Islet precursor cell (in vitro differentiated cells): ENCODE measurements at regions not wholly inside any gene's neighbourhood (a gene's known extent, or its start where the extent isn't known, plus 50 kb on each side); places are given as distances from the start of the nearest gene placed in this dataset.
A peak's percentile ranks its signal among the peaks of the same experiment; 100 is the strongest.

Experiments
- DNase-seq: peaks from one replicate; pipeline ENCODE4 v3.0.0-alpha.2; 2018

DNA sequence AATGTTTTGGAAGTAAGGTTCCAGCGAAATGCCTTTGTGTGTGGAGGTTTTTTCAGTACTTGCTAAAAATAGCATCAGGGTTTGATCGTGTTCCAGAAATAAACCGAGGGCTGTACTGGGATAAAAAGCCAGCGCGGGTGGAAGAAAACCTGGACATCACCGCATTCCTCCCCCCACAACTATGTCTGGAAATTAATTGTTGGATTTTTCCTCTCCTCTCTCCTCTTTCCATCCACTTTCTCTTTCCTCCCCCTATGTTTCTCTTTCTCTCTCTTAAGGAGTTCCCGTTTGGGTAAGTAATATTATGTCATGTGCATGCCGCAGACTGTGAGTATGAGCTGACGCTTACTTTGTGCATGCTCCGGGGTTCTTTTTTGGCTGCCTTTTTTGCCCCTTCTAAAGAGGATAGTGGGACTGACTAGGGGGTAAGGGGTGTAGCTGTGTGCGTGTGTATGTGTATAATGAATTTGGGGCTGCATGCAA is 104.2 kb upstream of the HSD17B12 start:
- DNase-seq: no peak

DNA sequence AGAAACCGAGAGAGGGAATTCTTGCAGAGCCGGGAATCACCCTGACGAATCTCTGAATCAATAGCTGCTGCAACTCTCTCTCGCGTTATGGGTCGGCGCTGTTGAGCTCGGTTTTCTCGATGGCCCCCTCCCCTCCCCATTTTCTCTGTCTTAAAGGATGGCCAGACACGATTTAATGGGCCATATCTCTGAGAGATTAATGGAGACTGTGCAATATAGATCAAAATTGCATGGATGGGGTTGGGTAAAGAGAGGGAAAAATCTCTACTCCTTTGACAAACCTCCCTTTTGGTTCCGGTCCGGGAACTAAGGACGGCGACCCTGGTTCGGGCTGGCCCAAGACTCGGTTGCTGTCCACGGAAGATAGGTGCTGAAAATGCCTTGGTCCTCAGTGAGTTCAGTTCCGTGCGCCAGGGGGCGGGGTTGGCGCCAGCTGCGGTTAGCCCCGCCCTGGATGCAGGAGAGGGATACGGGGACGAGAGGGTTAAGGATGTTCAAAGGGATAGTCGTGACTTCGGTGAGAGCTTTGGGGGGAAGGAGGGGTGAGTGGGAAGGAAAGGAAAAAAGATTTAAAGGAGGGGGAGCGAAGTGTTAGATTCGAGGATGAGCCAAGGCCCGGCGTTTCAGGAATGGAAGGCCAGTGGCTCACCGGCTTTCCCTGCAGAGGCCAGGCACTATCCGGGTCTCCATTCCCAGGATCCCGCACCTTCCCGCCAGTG is 103.6 kb upstream of the HSD17B12 start:
- DNase-seq: peak; percentile 85

GRCh38 chr11:43577566-43578264 is 102.8 kb upstream of the HSD17B12 start:
- DNase-seq: no peak

GRCh38 chr11:43578346-43579170 is 102.0 kb upstream of the HSD17B12 start:
- no peak for DNase-seq

- DNase-seq: peak; percentile 83
These were observed 101.2 kb upstream of the HSD17B12 start for GRCh38 chr11:43579171-43579918.

- DNase-seq: no peak
These were observed 100.6 kb upstream of the HSD17B12 start for GRCh38 chr11:43579919-43580276.

DNA sequence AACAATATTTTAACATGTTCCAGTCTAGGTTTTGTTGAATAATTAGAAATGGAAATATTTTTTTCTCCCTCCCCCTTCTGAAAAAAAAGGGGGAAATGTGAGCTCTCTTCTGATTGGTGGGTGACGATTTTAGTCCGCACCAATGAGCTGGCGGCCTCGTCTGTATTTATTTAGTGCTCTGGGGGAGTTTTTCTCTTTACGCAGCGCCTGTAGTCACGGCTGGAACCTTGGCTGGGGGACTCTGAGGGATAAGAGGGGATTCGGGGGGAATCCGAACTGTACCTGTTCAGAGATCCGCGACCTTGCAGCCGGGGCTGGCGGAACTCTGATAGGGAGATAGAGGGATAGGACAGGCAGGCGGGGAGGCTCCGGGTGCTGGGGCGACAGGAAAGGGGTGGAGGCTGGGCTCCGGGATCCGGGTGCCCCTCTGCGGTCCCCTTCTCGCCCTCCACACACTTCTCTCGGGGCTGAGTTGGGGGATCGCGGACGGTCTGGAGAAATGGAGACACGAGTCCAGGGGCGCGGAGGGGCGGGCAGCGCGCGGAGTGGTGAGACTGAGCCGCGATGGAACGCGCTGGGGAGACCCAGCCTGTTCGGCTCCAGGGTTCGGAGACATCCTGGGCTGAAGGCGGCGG is 99.7 kb upstream of the HSD17B12 start:
- DNase-seq: no peak

DNA sequence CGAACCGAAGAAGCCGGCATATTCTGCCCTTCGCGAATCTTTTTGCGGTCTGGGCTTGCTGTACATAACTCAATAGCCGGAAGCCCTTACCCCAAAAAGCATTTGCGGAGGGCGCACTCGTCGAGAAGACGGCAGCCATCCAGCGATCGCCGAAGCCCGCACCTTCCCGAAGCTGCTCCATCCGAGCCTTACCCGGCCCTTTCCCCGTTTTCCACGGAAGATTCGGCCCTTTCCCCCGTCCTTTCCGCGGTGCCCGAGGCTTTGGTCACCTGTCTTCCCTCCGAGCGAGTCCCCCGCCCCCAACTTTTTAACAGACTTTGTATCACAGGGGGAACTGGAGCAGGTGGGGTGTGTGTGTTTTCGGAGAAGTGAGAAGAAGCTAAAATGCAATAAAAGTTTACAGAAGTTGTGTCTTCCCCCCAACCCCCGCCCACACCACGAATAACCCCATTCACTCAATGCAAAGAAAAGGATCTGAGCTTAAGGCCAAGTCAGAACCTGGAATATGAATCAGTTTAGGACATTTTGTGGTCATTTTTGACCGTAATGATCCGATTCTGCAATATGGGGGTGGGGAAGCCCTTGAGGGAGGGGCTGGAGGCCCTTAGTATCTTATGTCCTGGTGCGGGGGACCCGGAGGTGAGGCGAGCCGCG is 99.0 kb upstream of the HSD17B12 start:
- no peak for DNase-seq

DNA sequence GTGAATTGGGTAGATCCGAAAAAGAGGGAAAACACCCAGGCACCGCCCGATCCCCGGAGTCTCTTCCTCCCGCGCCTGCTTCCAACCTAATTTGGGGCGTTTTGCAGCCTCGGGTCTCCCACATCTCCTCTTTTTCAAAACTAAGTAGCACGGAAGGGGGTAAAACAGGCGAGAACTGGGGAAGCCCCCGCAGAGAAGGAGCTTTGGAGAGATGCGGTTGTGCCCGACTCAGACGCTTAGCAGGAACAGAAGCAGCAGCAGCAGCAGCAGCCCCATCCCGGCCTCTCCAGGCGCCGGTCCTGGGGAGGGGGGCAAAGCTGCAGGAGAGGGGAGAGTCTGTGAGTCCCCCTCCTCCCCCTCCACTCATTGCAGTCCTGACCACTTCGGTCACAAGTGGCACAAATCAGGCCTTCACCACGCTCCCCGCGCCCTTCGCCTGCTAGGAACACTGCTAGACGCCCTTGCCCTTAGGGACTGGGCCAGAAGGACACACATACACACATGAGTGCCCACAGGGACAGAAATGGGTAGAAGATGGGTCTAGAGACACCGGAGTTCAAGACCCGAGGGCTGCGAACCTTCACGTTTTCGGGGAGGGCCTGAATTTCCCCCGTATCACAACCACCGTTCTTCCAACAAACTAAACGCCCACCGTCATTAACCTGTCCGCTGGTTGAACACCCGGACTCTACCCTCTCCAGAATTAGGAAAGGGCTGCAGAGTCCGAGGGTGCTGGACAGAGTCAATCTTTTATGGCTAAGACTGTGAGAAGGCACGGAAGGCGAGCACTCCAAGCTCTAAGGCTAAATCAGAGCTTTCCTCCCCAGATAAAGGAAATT is 98.3 kb upstream of the HSD17B12 start:
- no peak for DNase-seq

DNA sequence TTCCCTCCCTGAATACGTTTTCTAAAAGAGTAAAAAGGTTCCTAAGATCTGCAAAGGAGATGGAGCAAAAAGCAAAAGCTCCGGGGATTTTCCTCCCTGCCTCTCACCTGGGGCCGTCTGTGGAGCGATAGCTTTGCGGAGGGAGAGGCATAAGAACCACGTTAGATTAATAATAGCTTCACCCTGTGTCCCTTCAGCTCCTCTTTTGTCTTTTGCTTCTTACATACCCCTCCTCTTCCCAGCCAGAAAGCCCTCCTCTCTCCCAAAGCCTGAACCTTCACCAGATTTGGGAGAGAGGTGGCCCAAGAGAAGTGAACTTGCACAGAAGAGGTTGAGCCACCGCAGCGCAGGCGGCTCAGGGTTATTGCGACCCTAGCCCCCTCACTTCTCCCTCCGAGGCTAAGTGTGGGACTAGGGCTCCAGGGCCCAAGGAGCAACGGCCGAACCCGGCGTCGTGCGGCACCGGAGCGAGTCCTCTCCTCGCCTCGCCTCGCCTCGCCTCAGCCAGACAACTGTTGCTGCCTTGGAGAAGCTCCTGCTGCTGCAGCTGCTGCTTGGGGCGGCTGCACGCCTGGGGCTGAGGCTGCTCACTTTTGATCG is 97.6 kb upstream of the HSD17B12 start:
- DNase-seq: no peak

DNA sequence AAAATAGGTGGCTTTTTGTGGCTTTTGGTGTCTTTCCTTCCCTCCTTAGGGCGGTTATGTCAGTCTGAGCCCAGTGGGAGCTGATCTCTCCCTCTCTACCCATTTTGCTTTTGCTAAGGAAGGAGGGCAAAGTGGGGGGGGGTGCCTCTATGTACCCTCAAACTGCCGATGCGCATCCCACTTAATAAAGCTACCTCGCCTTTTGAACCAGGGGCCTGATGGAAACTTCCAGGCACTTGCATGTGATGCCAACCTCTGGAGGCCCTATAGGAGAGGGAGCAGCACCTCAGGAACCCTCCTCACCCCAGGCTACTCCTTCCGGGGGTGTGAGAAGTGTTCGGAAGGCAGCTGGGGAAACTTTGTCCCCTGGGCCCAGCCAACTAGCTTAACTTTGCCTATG is 97.0 kb upstream of the HSD17B12 start:
- DNase-seq: no peak

DNA sequence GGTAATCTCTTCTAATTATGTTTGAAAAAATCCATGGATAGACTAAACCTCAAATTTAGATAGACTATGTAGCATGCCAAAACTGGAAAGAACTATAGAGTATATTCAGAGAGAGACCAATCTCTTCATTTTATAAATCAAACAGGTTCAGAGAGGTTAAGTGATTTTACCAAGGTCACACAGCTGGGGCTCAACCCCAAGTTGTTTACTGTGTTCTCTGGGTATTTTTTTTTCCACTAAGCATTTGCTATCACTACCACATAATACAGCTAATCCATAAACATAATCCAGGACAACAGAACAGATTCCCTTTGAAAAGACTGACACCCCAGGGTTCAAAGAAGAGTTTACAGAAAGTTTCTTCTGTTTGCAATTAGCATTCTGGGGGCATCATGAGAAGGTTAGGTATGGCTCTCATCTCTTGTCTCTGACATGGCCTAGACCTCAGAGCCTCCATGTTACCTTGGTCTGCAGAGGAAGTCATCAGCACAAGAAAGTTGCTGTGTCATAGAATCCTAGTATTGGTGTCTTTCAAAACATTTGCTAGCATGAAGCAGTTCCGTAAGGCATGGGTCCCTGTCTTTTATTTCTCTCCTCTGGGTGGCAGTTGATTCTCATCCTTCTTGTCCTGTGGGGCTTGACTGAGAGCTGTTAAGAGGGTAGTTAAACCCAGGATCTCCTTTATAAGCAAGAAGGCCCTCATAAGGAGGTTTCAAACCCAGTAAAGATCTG is 94.5 kb upstream of the HSD17B12 start:
- no peak for DNase-seq

GRCh38 chr11:43589601-43590250 is 90.8 kb upstream of the HSD17B12 start:
- no peak for DNase-seq

GRCh38 chr11:43601511-43601910 is 79.0 kb upstream of the HSD17B12 start:
- DNase-seq: no peak

GRCh38 chr11:43602670-43603069 is 77.9 kb upstream of the HSD17B12 start:
- no peak for DNase-seq

DNA sequence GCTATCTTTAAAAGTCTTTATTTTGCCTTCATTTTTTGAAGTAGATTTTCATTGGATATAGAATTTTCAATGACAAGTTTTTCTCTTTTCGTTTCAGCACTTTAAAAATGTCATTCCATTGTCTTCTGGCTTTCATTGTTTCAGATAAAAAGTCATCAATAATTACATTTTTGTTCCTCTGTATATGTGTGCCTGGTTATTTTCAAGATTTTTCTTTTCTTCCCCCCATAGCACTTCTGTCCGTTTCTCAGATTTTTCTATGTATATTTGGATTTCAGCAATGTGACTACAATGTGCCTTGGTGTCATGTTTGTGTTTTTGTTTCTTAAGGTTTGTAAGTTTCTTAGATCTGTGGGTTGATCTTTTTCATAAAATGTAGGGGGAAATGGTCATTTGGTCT is 66.3 kb upstream of the HSD17B12 start:
- no peak for DNase-seq

DNA sequence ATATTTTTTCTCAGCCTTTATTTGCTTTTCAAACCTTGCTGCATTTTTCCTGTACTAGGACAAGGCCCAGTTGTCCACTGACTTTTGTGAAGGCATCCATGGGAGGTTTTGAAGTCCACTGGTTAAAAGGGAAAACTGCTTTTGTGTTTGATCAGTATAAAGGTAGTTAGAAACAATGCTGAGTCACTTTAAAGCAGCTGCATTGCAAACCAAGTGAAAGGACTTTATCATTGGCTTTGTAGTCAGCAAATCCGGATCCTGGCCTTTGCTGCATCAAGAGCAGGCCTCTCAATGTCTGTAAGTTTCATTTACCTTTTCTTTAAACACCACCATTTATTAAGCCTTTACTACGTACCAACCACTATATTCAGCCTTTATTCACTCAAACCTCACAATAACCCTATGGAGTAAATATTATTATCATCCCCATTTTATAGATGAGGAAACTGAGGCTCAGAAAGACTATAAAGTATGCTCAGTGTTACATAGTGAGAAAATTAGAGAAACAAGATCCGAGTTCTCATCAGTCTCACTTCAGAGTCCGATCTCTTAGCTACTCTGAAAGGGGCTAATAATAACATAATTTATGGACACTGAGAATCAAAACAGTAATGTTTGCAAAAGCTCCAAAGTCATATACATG is 60.6 kb upstream of the HSD17B12 start:
- DNase-seq: no peak

DNA sequence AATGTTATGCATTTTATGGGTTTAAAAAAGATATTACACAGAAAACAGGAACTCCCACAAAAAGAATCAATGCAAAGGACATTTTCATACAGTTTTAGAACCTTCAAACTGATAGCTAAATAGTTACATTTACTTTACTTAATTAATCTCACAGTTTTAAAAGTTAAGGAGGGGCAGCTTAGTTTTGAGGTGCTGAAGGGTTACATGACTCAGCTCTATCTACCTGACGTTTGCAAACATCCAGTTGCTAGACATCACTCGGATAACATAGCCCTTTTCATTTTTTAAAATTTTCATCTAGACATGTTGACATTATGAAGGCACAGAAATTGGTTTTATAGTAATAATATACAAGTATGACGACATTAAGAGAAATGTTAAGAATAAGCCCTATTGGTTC is 53.7 kb upstream of the HSD17B12 start:
- DNase-seq: no peak
